Neural progenitor cell (in vitro differentiated cells): ENCODE measurements at regions not wholly inside any gene's neighbourhood (a gene's known extent, or its start where the extent isn't known, plus 50 kb on each side); places are given as distances from the start of the nearest gene placed in this dataset.
"Not testable (repeated sequence)": the region's sequence is repeated elsewhere in the genome, so short reads cannot be mapped to it uniquely, and the experiment has no call there.

Experiments
- DNase-seq: peaks from one replicate; pipeline ENCODE4 v3.0.0-alpha.2; 2016; ENCODE audit warnings: low spot score
- H2AFZ ChIP-seq: fragments of 200-600 bp; sonication (generic); replicated peaks from 2 replicates; pipeline ENCODE4 v1.6.1; 2016; ENCODE audit warnings: antibody characterized with exemption
- H3F3A ChIP-seq: fragments of 200-600 bp; sonication (generic); 2 replicates; pipeline ENCODE4 v1.6.1; 2016; ENCODE audit warnings: antibody characterized with exemption, low read depth
- H3K27ac ChIP-seq: fragments of 200-600 bp; sonication (generic); 2 replicates; pipeline ENCODE4 v1.5.1; 2016; ENCODE audit warnings: mild to moderate bottlenecking
- H3K27me3 ChIP-seq: fragments of 200-600 bp; sonication (generic); 2 replicates; pipeline ENCODE4 v1.6.1; 2016; ENCODE audit warnings: mild to moderate bottlenecking, moderate library complexity
- H3K36me3 ChIP-seq: fragments of 200-600 bp; sonication (generic); 2 replicates; pipeline ENCODE4 v1.5.1; 2016
- H3K4me1 ChIP-seq: fragments of 200-600 bp; sonication (generic); 2 replicates; pipeline ENCODE4 v1.6.1; 2016; ENCODE audit warnings: mixed run types
- H3K4me2 ChIP-seq: fragments of 200-600 bp; sonication (generic); 2 replicates; pipeline ENCODE4 v1.6.1; 2016
- H3K4me3 ChIP-seq: fragments of 200-600 bp; sonication (generic); 2 replicates; pipeline ENCODE4 v1.5.1; 2016
- H3K79me2 ChIP-seq: fragments of 200-600 bp; sonication (generic); 2 replicates; pipeline ENCODE4 v1.6.1; 2016; ENCODE audit warnings: low read depth
- H3K9ac ChIP-seq: fragments of 200-600 bp; sonication (generic); 2 replicates; pipeline ENCODE4 v1.6.1; 2016
- H3K9me3 ChIP-seq: fragments of 200-600 bp; sonication (generic); 2 replicates; pipeline ENCODE4 v1.5.1; 2016; ENCODE audit warnings: low read depth
- H4K20me1 ChIP-seq: fragments of 200-600 bp; sonication (generic); 2 replicates; pipeline ENCODE4 v1.6.1; 2016; ENCODE audit warnings: low read depth
- H3K27ac Mint-ChIP-seq: 3 replicates; pipeline ENCODE4 v1.8.0; 2021; ENCODE audit warnings: mixed read lengths
- H3K27me3 Mint-ChIP-seq: 2 replicates; pipeline ENCODE4 v1.8.0; 2022; ENCODE audit warnings: low read depth, mild to moderate bottlenecking, inconsistent platforms, moderate library complexity, mixed read lengths; ENCODE audit not compliant: insufficient read depth
- H3K36me3 Mint-ChIP-seq: 3 replicates; pipeline ENCODE4 v1.8.0; 2021; ENCODE audit warnings: mixed read lengths
- H3K4me1 Mint-ChIP-seq: 3 replicates; pipeline ENCODE4 v1.8.0; 2021; ENCODE audit warnings: mixed read lengths
- H3K4me3 Mint-ChIP-seq: 3 replicates; pipeline ENCODE4 v1.8.0; 2021; ENCODE audit warnings: mild to moderate bottlenecking, moderate library complexity, mixed read lengths
- H3K9me3 Mint-ChIP-seq: 3 replicates; pipeline ENCODE4 v1.8.0; 2020; ENCODE audit warnings: mixed read lengths
- CTCF ChIP-seq: fragments of 200-600 bp; sonication (generic); IDR thresholded peaks from 2 replicates; pipeline ENCODE4 v1.5.1; 2017; ENCODE audit warnings: antibody characterized with exemption, mild to moderate bottlenecking
- EZH2 ChIP-seq: fragments of 200-600 bp; sonication (generic); IDR thresholded peaks from 2 replicates; pipeline ENCODE4 v1.6.1; 2017; ENCODE audit warnings: antibody characterized with exemption, mild to moderate bottlenecking, moderate library complexity
- EZH2phosphoT487 ChIP-seq: fragments of 200-600 bp; sonication (generic); IDR thresholded peaks from 2 replicates; pipeline ENCODE4 v1.6.1; 2017; ENCODE audit warnings: antibody characterized with exemption

DNA sequence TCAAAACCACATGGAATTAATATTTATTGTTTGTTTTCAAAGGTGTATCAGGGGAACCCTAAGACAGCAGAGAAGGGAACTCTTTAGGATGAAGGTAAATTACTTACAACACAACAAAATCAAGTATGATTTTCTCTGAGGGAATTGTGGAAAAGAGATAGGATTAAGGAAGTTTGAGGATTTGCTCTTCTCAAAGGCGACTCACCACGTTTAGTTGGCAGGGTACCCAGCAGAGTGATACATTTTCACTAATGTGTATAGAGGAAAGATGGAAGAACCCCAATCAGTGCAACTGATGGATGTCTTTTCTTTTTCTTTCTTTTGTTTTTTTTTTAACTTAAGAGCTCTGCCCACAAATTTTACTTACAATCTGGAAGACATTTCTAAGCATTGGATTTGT lies 499.2 kb downstream of the CCER1 start:
- H3K27me3 ChIP-seq = no peaks in the 10 kb centered on the region
- H3K9me3 Mint-ChIP-seq = peaks cover 3% of the 10 kb centered on the region
- no peak overlapping the region for H3K4me3 ChIP-seq
- peaks cover 2% of the 10 kb centered on the region for H3K27me3 Mint-ChIP-seq
- no peak overlapping the region for H2AFZ ChIP-seq
- H3K36me3 Mint-ChIP-seq = no peaks in the 10 kb centered on the region
- no peak overlapping the region for H3K27ac ChIP-seq
- H3K4me3 Mint-ChIP-seq = no peak overlapping the region
- H3K27ac Mint-ChIP-seq = no peak overlapping the region
- no peak overlapping the region for H3K4me2 ChIP-seq
- DNase-seq = no peak
- no peaks in the 10 kb centered on the region for H4K20me1 ChIP-seq
- no peaks in the 10 kb centered on the region for H3K9me3 ChIP-seq
- H3K9ac ChIP-seq = no peak overlapping the region
- H3K79me2 ChIP-seq = no peaks in the 10 kb centered on the region
- TF ChIP-seq EZH2 (no peak), EZH2phosphoT487 (no peak), CTCF (no peak)
- H3K4me1 Mint-ChIP-seq = no peaks in the 10 kb centered on the region
- H3K36me3 ChIP-seq = no peaks in the 10 kb centered on the region
- no peaks in the 10 kb centered on the region for H3F3A ChIP-seq
- H3K4me1 ChIP-seq = no peaks in the 10 kb centered on the region

GRCh38 chr12:90449611-90450010 lies 505.4 kb downstream of the CCER1 start:
- Mint-ChIP-seq H3K27ac (no peak overlapping the region), H3K36me3 (no peaks in the 10 kb centered on the region), H3K4me3 (no peak overlapping the region), H3K27me3 (peaks cover 2% of the 10 kb centered on the region), H3K9me3 (peaks cover 7% of the 10 kb centered on the region), H3K4me1 (no peaks in the 10 kb centered on the region)
- Histone ChIP-seq H3K36me3 (no peaks in the 10 kb centered on the region), H3K27ac (no peak overlapping the region), H3K79me2 (no peaks in the 10 kb centered on the region), H3K4me2 (no peak overlapping the region), H4K20me1 (no peaks in the 10 kb centered on the region), H3F3A (no peaks in the 10 kb centered on the region), H3K4me1 (no peaks in the 10 kb centered on the region), H3K27me3 (no peaks in the 10 kb centered on the region), H3K4me3 (no peak overlapping the region), H2AFZ (no peak overlapping the region), H3K9me3 (no peaks in the 10 kb centered on the region), H3K9ac (no peak overlapping the region)
- TF ChIP-seq CTCF (no peak), EZH2phosphoT487 (no peak), EZH2 (no peak)
- DNase-seq = no peak

GRCh38 chr12:90443466-90443865 lies 511.5 kb downstream of the CCER1 start:
- H3K9ac ChIP-seq, H3K36me3 ChIP-seq, H3K27me3 ChIP-seq, H3K27me3 Mint-ChIP-seq, H3K9me3 ChIP-seq, H3K4me3 Mint-ChIP-seq, H3K27ac ChIP-seq, H3K4me1 Mint-ChIP-seq, H3K4me2 ChIP-seq, H3K4me1 ChIP-seq, H3K79me2 ChIP-seq, H3K4me3 ChIP-seq, H4K20me1 ChIP-seq, DNase-seq, H3K27ac Mint-ChIP-seq, H2AFZ ChIP-seq, H3K36me3 Mint-ChIP-seq, H3F3A ChIP-seq: not testable (repeated sequence)
- peaks cover 11% of the 10 kb centered on the region for H3K9me3 Mint-ChIP-seq

- Histone ChIP-seq H3K9me3 (no peaks in the 10 kb centered on the region), H3K9ac (no peak overlapping the region), H3K4me1 (no peaks in the 10 kb centered on the region), H2AFZ (no peak overlapping the region), H3K36me3 (no peaks in the 10 kb centered on the region), H3F3A (no peaks in the 10 kb centered on the region), H3K4me2 (no peak overlapping the region), H3K27me3 (no peaks in the 10 kb centered on the region), H3K79me2 (no peaks in the 10 kb centered on the region), H3K4me3 (no peak overlapping the region), H3K27ac (no peak overlapping the region), H4K20me1 (no peaks in the 10 kb centered on the region)
- Mint-ChIP-seq H3K36me3 (no peaks in the 10 kb centered on the region), H3K27me3 (no peaks in the 10 kb centered on the region), H3K27ac (no peak overlapping the region), H3K4me3 (no peak overlapping the region), H3K4me1 (no peaks in the 10 kb centered on the region), H3K9me3 (peaks cover 7% of the 10 kb centered on the region)
- TF ChIP-seq CTCF (no peak), EZH2 (no peak), EZH2phosphoT487 (no peak)
- no peak for DNase-seq
Measured at GRCh38 chr12:90441431-90441830, 513.5 kb downstream of the CCER1 start.
